Liver (tissue), 7 donors: ENCODE measurements at regions not wholly inside any gene's neighbourhood (a gene's known extent, or its start where the extent isn't known, plus 50 kb on each side); places are given as distances from the start of the nearest gene placed in this dataset.

Source experiments
- DNase-seq: peaks from one replicate; pipeline ENCODE4 v3.0.0-alpha.2; 2017; ENCODE audit warnings: low spot score
- H3K27ac ChIP-seq, 2 donors: one replicate each; pipeline ENCODE4 v1.7.0; 2013; ENCODE audit warnings: inconsistent platforms in 2 of 2, low read length in 2 of 2, control low read depth in 1 of 2, low read depth in 1 of 2, mild to moderate bottlenecking in 1 of 2
- H3K27me3 ChIP-seq, 4 donors: one replicate each; pipeline versions ENCODE4 v1.6.1 to v1.7.0; 2013; ENCODE audit warnings: low read length in 3 of 4, inconsistent platforms in 1 of 4, mild to moderate bottlenecking in 1 of 4, moderate library complexity in 1 of 4; ENCODE audit not compliant: control insufficient read depth in 4 of 4, insufficient read depth in 4 of 4
- H3K36me3 ChIP-seq, 4 donors: one replicate each; pipeline versions ENCODE4 v1.6.1 to v1.7.0; 2013; ENCODE audit warnings: low read length in 3 of 4, mild to moderate bottlenecking in 3 of 4, low read depth in 1 of 4, moderate library complexity in 1 of 4; ENCODE audit not compliant: control insufficient read depth in 4 of 4, insufficient read depth in 3 of 4
- H3K4me1 ChIP-seq, 4 donors: one replicate each; pipeline versions ENCODE4 v1.6.1 to v1.7.0; 2013; ENCODE audit warnings: low read length in 3 of 4, mild to moderate bottlenecking in 3 of 4, moderate library complexity in 1 of 4; ENCODE audit not compliant: control insufficient read depth in 4 of 4, insufficient read depth in 4 of 4
- H3K4me3 ChIP-seq, 3 donors: one replicate each; pipeline versions ENCODE4 v1.6.1 to v1.7.0; 2013; ENCODE audit warnings: low read length in 3 of 3, control low read depth in 1 of 3, low read depth in 1 of 3, mild to moderate bottlenecking in 1 of 3
- H3K9ac ChIP-seq, 2 donors: one replicate each; pipeline ENCODE4 v1.7.0; 2013; ENCODE audit warnings: low read length in 2 of 2, mild to moderate bottlenecking in 2 of 2, moderate library complexity in 2 of 2, control low read depth in 1 of 2, low read depth in 1 of 2
- H3K9me3 ChIP-seq, 4 donors: one replicate each; pipeline versions ENCODE4 v1.6.1 to v1.7.0; 2013; ENCODE audit warnings: low read length in 3 of 4; ENCODE audit not compliant: control insufficient read depth in 4 of 4
- EGR1 ChIP-seq, 2 donors: IDR thresholded peaks; 2 replicates each; pipeline ENCODE4 v1.6.1; 2016 to 2018; ENCODE audit warnings: antibody characterized with exemption in 2 of 2, low read depth in 2 of 2
- FOXA1 ChIP-seq: IDR thresholded peaks from 2 replicates; pipeline ENCODE4 v1.6.1; 2016; ENCODE audit warnings: antibody characterized with exemption
- FOXA2 ChIP-seq: IDR thresholded peaks from 2 replicates; pipeline ENCODE4 v1.6.1; 2016; ENCODE audit warnings: antibody characterized with exemption
- GABPA ChIP-seq, 2 donors: IDR thresholded peaks in 1 of 2; conservative IDR thresholded peaks in 1 of 2; 2 replicates each; pipeline ENCODE4 v1.6.1; 2016; ENCODE audit warnings: antibody characterized with exemption in 2 of 2, mild to moderate bottlenecking in 1 of 2, moderate library complexity in 1 of 2
- HNF4A ChIP-seq, 2 donors: conservative IDR thresholded peaks; 2 replicates each; pipeline ENCODE4 v1.6.1; 2016; ENCODE audit warnings: antibody characterized with exemption in 2 of 2, mild to moderate bottlenecking in 2 of 2
- HNF4G ChIP-seq: IDR thresholded peaks from 2 replicates; pipeline ENCODE4 v1.6.1; 2016; ENCODE audit warnings: antibody characterized with exemption
- JUND ChIP-seq, 2 donors: IDR thresholded peaks; 2 replicates each; pipeline ENCODE4 v1.6.1; 2016; ENCODE audit warnings: antibody characterized with exemption in 2 of 2
- MAX ChIP-seq: IDR thresholded peaks from 2 replicates; pipeline ENCODE4 v1.6.1; 2016; ENCODE audit warnings: antibody characterized with exemption
- NR2F2 ChIP-seq: IDR thresholded peaks from 2 replicates; pipeline ENCODE4 v1.6.1; 2016; ENCODE audit warnings: antibody characterized with exemption
- RAD21 ChIP-seq, 2 donors: IDR thresholded peaks; 2 replicates each; pipeline ENCODE4 v1.6.1; 2016; ENCODE audit warnings: antibody characterized with exemption in 2 of 2, mild to moderate bottlenecking in 2 of 2
- REST ChIP-seq: IDR thresholded peaks from 2 replicates; pipeline ENCODE4 v1.6.1; 2016; ENCODE audit warnings: antibody characterized with exemption, mild to moderate bottlenecking
- RXRA ChIP-seq, 2 donors: IDR thresholded peaks; 2 replicates each; pipeline ENCODE4 v1.6.1; 2017 to 2018; ENCODE audit warnings: antibody characterized with exemption in 2 of 2, mild to moderate bottlenecking in 1 of 2
- SP1 ChIP-seq: IDR thresholded peaks from 2 replicates; pipeline ENCODE4 v1.6.1; 2018; ENCODE audit warnings: antibody characterized with exemption, mild to moderate bottlenecking
- TAF1 ChIP-seq: conservative IDR thresholded peaks from 2 replicates; pipeline ENCODE4 v1.6.1; 2016; ENCODE audit warnings: antibody characterized with exemption, mild to moderate bottlenecking
- YY1 ChIP-seq: IDR thresholded peaks from 2 replicates; pipeline ENCODE4 v1.6.1; 2016; ENCODE audit warnings: antibody characterized with exemption, mild to moderate bottlenecking
- WGBS: extraction: QIAGEN DNeasy Blood & Tissue Kit; methylation state at CpG from one replicate; pipeline ENCODE4 v1.1.7; 2013; 5-methylcytosine and 5-hydroxymethylcytosine counted together
- TF ChIP-seq, protein P1 (sequence below): IDR thresholded peaks from 2 replicates; pipeline ENCODE4 v1.6.1; 2016; ENCODE audit warnings: antibody characterized with exemption
- donor health status: healthy.
- donor health status: healthy.
- donor health status: healthy.
- donor health status: healthy.

- H3K9ac ChIP-seq, result no peak overlapping the region
These were observed 177.9 kb upstream of the MAP3K1 start for GRCh38 chr5:56637321-56637920.

GRCh38 chr5:56633950-56634349, 181.4 kb upstream of the MAP3K1 start:
- Histone ChIP-seq H3K4me1 (peaks cover 4 to 26% (median 25%) of the 10 kb centered on the region in 4 donors), H3K9me3 (no peaks in the 10 kb centered on the region), H3K9ac (no peak overlapping the region), H3K27me3 (no peaks in the 10 kb centered on the region), H3K4me3 (no peak overlapping the region), H3K36me3 (no peaks in the 10 kb centered on the region), H3K27ac (no peak overlapping the region)
- DNase-seq, result no peak
- TF ChIP-seq EGR1 (IDR thresholded peaks at IDR 0.05; ENCODE audit: low read depth in 2 of 2), result no peak
- no peak for TF ChIP-seq HNF4A (conservative IDR thresholded peaks at IDR 0.05)
- TF ChIP-seq MAX, result no peak
- TF ChIP-seq TAF1, result no peak
- TF ChIP-seq REST, result no peak
- TF ChIP-seq, protein P1, sequence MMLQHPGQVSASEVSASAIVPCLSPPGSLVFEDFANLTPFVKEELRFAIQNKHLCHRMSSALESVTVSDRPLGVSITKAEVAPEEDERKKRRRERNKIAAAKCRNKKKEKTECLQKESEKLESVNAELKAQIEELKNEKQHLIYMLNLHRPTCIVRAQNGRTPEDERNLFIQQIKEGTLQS, result no peak
- WGBS, result 87% methylated on average over 1 of the region's 1 CpG

More at GRCh38 chr5:56637321-56637920, 177.9 kb upstream of the MAP3K1 start:
- no peaks in the 10 kb centered on the region for H3K9me3 ChIP-seq
- WGBS, result 21% methylated on average over 3 of the region's 3 CpGs
- TF ChIP-seq JUND (IDR thresholded peaks at IDR 0.05), result peak in 1 of 2 donors; percentile 30
- TF ChIP-seq RXRA (IDR thresholded peaks at IDR 0.05), result peak in 1 of 2 donors; percentile 16
- peak; percentile 30 to 42 for TF ChIP-seq RAD21 (IDR thresholded peaks at IDR 0.05)
- TF ChIP-seq, protein P1, result peak; percentile 70
- TF ChIP-seq YY1, result no peak
- TF ChIP-seq HNF4A (conservative IDR thresholded peaks at IDR 0.05), result peak; percentile 86 to 89
- peak; percentile 85 for TF ChIP-seq SP1
- peak; percentile 72 for TF ChIP-seq HNF4G
- no peak for TF ChIP-seq NR2F2
- peaks cover 4 to 27% (median 25%) of the 10 kb centered on the region in 4 donors for H3K4me1 ChIP-seq
- no peak overlapping the region for H3K4me3 ChIP-seq
- DNase-seq, result no peak
- H3K27me3 ChIP-seq, result no peaks in the 10 kb centered on the region
- H3K36me3 ChIP-seq, result no peaks in the 10 kb centered on the region
- H3K27ac ChIP-seq, result no peak overlapping the region

- no peaks in the 10 kb centered on the region for H3K27me3 ChIP-seq
- no peaks in the 10 kb centered on the region for H3K9me3 ChIP-seq
- no peak overlapping the region for H3K4me3 ChIP-seq
- no peaks in the 10 kb centered on the region for H3K36me3 ChIP-seq
- peaks cover 2 to 16% (median 16%) of the 10 kb centered on the region in 4 donors for H3K4me1 ChIP-seq
- 70% methylated on average over 1 of the region's 1 CpG for WGBS
- H3K27ac ChIP-seq, result no peak overlapping the region
- no peak for DNase-seq
- H3K9ac ChIP-seq, result no peak overlapping the region
- TF ChIP-seq JUND (IDR thresholded peaks at IDR 0.05) (no peak), FOXA1 (no peak), SP1 (no peak), RXRA (IDR thresholded peaks at IDR 0.05) (no peak), GABPA (IDR thresholded peaks at IDR 0.05 in 1 of 2, conservative IDR thresholded peaks at IDR 0.05 in 1 of 2) (no peak), RAD21 (IDR thresholded peaks at IDR 0.05) (no peak), FOXA2 (no peak), MAX (no peak), REST (no peak)
- TF ChIP-seq, protein P1, result no peak
These were observed 182.4 kb upstream of the MAP3K1 start for GRCh38 chr5:56632939-56633338.
